GM18517 (cell line): ENCODE measurements at regions not wholly inside any gene's neighbourhood (a gene's known extent, or its start where the extent isn't known, plus 50 kb on each side); places are given as distances from the start of the nearest gene placed in this dataset.
"Not testable (repeated sequence)": the region's sequence is repeated elsewhere in the genome, so short reads cannot be mapped to it uniquely, and the experiment has no call there.

Experiments
- ATAC-seq: cut with Tn5 transposase; IDR thresholded peaks from one replicate; pipeline ENCODE4 v1.9.1; 2021; ENCODE audit warnings: mild to moderate bottlenecking, moderate library complexity; ENCODE audit not compliant: unreplicated experiment

DNA sequence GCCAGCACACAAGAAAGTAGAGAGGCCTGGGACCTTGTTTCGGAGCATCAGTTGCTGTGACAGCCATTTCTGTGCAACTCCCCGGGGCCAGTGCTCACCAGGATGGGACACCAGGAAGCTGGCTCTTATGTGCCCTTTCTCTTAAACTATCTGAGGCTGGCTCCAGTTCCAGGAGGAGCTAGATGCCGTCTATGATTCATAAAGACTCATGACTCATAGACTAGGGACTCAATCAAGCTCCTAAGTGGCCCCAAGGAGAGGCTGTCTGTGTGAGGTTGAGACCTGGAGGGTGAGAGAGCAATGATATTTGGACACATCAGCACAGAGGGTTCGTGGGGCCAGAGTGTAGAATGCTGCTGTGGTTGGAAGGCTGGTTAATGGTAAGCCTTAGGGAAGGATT lies 580.1 kb downstream of the CCSER2 start:
- ATAC-seq: no peak

DNA sequence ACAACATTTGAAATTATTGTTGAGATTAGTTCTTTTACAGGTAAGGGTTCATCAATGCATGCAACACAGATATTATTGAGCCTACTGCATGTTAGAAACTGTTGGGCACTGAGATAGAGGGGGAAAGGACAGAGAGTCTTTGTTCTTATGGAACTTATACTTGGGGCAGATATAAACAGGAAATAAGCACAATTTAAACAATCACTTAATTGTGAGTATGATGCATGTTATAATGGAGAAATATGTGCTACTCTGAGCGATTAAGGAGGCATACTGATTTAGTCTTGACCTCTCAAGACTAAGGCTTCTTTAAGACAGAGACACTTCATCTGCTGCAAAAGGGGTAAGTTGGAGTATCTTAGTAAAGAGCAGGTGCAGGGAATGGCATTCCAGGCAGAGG lies 593.3 kb downstream of the CCSER2 start:
- ATAC-seq: no peak

DNA sequence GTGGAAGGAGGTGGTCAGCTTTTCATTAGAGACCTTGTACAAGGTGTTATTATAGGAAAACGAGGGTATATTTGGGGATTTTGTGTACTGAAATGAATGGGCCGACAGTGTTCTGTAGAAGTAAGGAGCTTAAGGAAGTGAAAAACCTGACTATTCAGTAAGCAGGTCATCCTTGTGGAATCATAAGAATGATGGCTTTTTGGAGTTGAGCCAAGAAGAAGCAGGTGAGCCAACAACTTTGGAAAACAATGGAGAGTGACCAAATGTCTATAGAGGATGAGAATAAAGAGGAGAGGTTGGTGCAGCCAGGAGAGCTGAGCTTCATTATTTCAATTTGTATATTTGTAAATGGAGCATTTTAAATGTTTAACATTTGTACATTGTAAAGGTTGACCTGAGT lies 595.7 kb downstream of the CCSER2 start:
- ATAC-seq: no peak

DNA sequence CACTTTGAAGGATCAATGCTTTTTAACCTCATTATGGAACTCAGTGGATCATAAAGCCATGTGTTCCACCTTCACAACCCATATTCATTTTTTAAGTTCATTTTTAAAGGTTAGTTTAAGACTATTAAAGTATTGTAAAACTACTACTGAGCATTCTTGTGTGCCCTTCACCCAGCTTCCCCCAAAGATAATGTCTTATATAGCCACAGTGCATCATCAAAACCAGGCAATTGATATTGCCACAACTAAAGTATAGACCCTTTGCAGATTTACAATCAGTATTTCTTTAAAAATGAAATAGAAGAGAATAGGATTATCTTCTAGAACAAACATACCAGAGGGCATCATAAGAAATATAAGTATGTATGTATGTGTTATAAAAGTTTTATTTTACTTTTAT lies 597.1 kb downstream of the CCSER2 start:
- ATAC-seq: no peak

DNA sequence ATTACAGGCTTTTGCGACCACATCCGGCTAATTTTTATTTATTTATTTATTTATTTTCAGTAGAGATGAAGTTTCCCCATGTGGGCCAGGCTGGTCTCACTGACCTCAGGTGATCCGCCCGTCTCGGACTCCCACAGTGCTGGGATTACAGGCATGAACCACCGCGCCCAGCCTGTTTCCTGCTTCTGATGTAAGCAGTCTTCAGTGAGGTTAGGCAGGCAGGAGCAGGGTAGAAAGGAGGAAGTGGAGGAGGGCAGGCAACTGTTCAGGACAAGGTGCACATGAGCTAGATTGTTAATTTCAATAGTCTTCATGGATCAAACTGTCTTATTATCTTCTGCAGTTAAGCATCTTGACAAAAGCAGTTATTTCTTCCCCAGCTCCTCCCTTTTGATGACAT lies 605.0 kb downstream of the CCSER2 start:
- no peak for ATAC-seq

DNA sequence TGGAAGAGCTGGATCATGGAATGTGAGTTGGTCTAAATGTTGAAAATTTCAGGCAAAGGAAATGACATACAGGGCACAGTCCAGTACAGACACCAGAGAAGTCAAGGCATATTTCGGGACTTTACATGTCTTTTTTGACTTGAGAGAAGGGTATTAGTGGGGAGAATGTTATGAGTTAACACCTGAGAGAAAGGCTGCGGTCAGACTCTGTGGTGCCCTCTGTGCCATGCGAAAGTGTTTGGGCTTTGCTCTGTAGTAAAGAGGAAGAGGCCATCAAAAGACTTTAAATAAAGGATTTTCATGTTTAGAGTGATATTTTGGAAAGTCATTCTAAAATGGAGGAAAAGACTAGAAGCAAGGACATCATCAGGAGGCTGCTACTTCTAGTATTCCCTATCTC lies 607.4 kb downstream of the CCSER2 start:
- no peak for ATAC-seq

DNA sequence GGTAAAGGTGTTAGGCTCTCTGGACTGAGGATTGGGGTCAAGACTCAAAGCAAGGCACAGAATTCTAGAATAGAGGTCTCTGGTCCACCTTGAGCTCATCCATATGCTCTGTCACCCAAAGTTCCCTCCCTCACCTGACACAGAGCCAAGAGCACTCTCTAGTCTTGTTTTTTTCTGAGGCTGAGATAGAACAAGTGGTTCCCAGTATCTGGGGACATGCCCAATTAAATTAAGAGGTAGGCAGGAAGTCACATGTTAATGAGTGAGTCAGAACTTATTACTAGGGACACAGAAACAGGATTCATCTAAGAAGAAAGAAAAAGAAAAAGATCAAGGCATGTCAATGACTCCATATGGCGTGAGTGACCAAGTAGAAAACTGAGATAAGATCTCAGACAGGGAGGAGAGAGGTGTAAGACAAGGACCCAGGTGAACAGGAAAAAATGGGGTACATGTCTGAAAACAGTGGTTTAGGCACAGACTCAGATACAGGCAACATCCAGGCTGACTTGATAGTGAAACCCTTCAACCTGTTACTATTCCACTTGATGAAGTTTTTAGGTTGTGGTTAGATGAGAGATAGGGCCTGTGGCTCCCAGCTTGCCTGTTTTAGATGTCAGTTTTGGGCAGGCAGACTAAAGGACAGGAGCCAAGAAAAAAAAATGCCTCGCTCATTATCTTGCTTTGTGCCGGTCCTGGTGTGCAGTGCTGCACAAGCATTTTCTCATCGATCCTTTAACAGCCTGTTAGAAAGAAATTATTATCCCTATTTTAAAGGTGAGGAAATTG lies 609.9 kb downstream of the CCSER2 start:
- ATAC-seq: no peak

DNA sequence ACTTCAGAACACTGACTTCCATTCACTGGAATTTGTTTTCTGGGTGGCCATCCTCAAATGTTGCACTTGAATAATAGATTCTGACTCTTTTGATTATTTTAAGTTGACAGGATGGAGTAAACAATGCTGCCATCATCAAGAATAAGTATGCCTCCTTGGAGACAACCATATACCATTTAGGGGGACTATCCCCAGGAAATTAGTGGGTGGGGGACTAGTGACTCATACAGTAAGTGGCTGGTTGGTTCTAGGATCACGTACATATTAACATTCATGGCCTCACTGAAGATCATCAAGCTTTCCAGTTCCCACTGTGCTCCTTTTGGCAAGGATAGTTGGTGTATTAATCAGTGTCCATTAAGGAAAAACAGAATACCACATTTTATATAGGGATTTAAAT lies 615.2 kb downstream of the CCSER2 start:
- ATAC-seq: no peak

DNA sequence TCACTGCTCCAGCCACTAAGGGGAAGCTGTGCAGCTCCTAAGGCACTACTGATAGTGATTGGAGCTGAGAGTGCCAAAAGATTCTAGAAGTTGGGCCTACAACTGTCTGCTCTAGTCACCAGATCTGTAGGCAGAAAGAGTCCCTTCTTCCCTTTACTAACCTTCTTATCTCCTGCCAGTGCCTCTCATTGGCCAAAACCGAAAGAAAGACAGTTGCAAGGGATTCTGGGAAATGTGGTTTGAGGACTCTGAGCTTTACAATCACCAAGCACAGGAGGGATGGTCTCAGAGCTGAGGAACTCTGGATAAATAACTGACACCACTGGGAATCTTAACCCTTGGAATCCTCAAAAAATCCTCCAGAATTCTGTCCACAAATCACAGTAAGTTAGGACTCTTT lies 615.8 kb downstream of the CCSER2 start:
- no peak for ATAC-seq

DNA sequence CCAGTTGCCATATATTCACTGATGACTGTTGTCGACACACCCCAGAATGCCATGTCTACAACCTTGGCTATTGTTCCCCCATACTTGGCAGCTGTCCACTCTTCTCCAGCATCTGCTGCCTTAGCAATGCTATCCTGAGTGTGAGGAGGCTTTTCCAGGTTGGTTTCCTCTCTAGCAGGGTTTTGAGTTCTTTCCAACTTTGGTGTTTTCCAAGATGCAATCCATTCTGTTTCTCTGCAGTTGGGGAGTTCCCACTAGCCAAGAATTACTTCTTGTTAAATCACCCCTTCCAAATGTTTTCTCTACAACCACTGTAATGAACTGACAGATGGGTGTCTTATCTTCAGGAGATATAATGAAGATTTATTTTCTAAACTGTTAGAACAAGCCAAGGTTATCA lies 617.4 kb downstream of the CCSER2 start:
- no peak for ATAC-seq

DNA sequence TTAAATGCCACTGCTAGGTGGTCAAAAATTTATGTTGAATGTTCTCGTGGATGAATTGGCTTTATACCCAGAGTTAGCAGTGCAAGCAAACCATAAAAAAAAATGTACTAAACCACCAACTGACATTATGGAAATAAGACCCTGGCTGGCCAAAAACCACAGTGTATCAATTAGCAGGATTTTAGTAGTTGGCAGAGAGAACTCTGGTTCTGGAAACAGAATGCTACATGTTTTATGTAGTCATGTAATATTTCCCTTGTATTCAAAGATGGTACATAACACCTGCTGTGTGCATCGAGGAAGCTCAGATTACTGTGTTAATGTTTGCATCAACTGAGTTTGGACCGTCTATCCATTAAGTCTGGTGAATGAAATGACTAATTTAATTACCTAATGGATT lies 618.5 kb downstream of the CCSER2 start:
- ATAC-seq: no peak

DNA sequence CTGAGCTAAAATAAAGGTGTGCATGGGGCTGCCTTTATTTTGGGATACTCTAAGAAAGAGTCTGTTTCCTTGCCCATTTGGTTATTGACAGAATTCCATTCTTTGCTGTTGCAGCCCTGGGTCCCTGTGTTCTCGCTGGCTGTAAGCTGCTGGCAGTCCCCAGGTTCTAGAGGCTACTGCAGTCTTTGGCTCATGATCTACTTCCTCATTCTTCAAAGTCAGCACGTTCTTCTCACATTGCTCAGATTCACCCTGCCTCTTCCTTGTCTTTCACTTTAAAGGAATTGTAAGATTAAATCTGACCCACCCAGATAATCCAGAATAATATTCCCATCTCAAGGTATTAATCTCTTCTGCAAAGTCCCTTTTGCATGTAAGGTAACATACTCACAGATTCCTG lies 620.3 kb downstream of the CCSER2 start:
- no peak for ATAC-seq

DNA sequence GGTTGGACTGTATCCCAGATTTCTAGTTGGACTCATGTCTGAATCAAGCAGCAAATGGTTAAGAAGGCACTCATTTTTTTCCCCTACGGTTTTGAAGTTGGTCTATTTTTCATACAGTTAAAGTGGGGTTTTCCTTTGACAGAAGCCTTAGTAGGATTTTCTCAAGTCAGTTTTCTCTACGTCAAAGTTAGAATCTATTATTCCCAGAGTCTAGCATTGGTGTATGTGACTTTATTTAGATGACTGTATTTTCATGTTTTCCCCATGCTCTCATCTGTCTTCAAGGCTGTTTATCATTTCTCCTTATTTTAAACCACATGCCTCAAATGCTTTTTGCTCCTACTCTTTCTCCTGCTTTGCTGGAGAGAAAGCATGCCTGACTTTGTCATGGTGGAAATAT lies 623.2 kb downstream of the CCSER2 start:
- ATAC-seq: no peak

DNA sequence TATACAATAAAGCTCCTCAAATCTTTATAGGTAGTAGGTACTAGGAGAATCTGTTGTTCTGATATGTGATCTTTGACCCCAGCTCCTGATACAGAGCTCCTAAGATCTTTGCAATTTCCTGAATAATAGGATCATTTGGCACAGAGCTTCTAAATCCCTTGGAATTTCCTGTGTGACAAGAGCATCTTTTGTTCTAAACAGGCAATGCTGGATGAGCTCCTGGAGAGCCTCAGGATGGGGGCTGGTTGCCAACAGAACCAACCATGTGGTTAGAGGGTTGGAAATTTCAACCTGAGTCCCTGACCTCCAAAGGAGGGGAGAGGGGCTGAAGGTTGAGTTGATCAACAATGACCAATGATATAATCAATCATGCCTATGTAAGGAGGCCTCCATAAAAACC lies 629.0 kb downstream of the CCSER2 start:
- ATAC-seq: no peak

DNA sequence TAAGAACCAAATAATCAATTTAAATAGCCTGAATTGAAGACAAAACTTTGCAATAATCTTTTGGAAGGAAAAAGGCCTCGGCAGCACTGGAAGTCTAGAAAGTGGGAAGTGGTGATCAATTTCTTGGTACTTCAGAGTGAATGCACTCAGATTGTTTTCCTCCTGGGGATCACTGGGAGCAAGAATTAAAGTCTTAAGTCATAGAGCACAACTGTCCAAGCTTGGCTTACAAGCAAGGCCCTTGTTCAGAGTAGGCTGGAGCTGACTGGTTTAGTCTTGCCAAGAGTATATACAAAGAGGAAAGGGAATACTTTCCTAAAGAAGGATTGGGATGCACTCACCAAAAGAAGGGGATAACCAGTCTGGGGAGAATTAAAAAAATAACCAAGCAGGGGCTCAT lies 637.1 kb downstream of the CCSER2 start:
- ATAC-seq: no peak

DNA sequence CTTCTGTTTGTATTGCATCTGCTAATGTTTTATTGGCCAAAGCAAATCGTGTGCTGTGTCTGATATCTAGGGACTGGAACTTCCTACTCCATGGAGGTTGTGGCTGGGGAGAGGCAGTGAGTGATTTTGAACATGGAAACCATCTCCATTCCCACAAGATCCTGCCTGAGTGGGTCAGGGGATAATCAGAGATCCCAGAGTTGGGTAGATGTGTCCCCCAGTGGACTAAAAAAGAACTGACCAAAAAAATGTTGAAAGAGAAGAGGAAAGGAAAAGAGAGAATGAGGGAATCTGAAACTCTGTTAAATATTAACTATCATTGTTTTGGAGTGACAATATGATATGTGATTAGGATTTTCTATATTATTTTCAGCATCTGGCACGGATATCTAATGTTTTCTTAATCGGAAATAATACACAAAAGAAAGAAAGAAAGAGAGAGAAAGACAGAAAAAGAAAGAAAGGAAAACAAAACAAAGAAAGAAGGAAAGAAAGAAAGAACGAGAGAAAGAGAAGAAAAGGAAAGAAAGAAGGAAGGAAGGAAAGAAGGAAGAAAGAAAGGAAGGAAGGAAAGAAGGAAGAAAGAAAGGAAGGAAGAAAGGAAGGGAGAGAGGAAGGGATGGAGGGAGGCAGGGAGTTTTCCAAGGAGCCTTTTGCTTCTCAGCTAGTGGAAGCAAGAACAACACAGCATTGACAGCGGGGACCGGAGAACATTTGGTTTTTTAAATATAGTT lies 638.5 kb downstream of the CCSER2 start:
- ATAC-seq: no peak

DNA sequence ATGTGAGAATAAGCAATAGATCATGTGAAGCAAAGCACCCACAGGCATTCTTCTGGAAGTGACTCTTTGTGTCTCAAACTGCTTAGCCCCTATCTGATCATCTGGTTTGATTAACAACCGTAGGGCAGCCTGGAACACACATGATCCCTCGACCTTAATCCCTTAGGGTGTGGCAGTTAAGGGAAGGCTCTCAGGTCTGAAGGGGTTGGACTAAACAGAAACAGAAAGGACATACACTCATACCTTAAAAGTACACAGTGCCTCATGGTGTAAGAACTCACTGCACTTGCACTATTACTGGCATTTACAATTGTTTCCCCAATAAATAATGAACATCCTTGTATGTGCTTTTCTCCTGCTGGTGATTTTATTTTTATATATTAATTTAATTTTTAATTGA lies 640.9 kb downstream of the CCSER2 start:
- ATAC-seq: not testable (repeated sequence)

DNA sequence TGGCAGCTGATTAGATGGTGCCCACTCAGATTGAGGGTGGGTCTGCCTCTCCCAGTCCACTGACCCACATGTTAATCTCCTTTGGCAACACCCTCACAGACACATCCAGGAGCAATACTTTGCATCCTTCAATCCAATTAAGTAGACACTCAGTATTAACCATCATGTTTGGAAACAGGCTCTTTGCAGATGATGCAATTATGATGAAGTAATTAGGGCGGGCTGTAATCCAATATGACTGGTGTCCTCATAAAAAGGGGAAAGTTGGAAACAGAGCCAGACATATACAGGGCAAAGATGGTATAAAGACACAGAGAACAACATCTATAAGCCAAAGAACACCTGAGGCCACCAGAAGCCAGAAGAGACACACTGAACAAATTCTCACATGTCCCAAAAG lies 658.6 kb downstream of the CCSER2 start:
- ATAC-seq: no peak

DNA sequence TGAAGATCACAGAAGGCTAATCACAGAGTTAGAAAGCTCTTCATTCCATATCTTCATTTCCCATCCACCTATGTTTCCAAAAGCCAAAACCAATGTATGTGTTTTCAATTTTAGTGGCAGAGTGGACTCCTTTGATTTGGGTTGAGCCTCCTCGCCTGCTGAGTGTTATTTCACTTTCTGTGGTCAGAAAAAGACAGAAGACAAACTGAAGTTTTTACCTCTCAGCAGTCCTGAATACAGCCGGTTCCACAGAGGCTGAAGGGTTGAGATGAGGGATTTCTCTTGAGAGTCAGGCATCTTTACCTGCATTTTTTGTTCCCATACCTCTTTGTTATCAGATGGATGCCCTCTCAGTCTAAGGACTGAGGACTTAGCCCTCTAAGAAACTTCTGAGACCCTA lies 659.6 kb downstream of the CCSER2 start:
- no peak for ATAC-seq

DNA sequence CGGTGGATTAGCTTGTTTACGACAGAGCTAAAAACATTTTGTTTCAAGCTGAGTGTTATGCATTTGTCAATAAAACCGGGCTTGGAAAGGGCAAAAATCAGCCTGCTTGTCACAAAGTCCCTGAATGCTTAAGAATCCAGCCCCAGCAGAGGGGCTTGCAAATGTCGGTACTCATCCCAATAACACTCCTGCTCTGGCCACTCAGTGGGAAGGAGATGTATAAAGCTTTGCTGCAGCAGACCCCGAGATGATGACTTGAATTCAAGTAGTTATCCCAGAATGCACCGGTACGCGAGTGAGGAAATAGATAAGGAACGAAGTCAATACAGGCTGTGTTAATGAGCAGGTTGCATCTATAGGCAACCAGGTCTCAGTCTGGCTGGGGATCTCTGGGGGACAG lies 662.3 kb downstream of the CCSER2 start:
- no peak for ATAC-seq

DNA sequence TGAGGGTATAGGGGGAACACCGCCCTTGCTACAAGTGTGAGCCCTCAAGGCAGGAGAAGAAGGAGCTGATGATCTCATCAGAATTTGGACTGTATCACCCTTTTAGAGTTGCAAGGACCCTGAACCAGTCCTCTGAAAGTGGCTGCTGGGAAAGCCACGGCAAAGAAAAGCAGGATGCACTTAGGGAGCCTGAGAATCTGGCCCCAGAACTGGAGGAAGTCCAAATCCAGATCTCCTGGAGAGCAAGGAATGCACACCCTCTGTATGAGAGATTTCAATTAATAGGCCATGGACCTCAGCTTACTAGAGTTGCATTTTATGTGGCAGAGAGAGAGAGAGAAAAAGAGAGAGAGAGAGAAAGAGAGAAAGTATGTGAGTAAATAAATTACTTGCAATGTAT lies 662.9 kb downstream of the CCSER2 start:
- ATAC-seq: no peak

DNA sequence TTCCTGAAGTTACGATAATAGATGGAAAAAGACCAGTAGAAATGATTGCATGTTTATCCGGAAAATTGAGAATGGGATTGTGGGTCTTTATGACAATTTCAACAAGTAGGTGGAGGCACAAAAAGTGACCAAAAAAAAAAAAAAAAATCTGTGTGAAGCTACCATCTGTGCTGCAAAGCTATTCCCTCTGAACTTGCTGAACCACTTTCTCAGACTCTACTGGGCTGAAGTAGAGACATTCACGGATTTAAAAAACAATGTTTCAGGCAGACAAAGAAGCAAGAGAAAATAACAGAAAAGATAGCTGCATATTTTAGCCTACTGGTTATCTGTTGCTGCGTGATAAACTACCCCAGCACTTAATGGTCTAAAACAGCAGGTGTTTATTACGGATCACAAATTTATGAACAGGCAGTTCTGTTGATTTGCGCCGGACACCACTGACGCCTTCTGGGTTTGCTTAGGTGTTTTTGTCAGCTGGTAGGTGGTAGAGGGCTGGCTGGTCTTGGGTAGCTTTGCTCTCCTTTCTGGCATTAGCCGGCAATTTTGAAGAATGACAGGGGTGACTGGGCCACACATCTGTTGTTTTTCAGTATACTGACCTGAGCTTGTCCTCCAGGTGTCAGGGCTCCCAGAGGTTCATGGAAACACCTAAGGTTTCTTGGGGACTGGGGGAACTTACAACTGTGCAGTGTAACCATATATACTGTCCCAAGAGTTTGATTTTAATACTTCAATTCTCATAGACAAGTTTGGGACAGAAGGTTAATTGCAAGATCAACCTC lies 665.1 kb downstream of the CCSER2 start:
- ATAC-seq: no peak
